ENCODE measurements at regions not wholly inside any gene's neighbourhood (a gene's known extent, or its start where the extent isn't known, plus 50 kb on each side); places are given as distances from the start of the nearest gene placed in this dataset.

DNA sequence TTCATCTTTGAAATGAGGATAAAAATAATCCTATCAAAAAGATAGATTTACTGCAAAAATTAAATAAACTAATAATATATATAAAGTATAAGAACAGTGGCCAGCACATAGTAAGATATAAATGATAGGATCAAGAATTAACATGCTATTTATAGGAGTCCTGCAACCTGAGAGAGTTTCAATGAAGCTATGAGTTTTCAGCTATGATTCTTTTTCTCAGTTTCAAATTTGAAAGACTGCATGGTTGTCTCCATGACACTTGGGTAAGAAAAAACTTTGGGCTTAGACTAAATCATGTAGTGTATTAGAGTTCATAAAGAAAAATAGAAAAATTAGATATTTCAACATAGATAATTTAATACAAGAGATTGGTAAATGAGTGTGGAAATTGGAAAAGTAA, 817.8 kb upstream of the KIF2B start:
- no peak for DNase-seq (ENCODE audit: low read depth)
- TF ChIP-seq POLR2A (IDR thresholded peaks at IDR 0.05; ENCODE audit: extremely low read depth, insufficient read length) (no peak), MYC (IDR thresholded peaks at IDR 0.05; ENCODE audit: low read depth, low read length) (no peak)
- TF ChIP-seq, protein P1, sequence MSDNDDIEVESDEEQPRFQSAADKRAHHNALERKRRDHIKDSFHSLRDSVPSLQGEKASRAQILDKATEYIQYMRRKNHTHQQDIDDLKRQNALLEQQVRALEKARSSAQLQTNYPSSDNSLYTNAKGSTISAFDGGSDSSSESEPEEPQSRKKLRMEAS (IDR thresholded peaks at IDR 0.05; ENCODE audit: low read depth, low read length), result no peak
- TF ChIP-seq, protein P2, sequence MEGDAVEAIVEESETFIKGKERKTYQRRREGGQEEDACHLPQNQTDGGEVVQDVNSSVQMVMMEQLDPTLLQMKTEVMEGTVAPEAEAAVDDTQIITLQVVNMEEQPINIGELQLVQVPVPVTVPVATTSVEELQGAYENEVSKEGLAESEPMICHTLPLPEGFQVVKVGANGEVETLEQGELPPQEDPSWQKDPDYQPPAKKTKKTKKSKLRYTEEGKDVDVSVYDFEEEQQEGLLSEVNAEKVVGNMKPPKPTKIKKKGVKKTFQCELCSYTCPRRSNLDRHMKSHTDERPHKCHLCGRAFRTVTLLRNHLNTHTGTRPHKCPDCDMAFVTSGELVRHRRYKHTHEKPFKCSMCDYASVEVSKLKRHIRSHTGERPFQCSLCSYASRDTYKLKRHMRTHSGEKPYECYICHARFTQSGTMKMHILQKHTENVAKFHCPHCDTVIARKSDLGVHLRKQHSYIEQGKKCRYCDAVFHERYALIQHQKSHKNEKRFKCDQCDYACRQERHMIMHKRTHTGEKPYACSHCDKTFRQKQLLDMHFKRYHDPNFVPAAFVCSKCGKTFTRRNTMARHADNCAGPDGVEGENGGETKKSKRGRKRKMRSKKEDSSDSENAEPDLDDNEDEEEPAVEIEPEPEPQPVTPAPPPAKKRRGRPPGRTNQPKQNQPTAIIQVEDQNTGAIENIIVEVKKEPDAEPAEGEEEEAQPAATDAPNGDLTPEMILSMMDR (IDR thresholded peaks at IDR 0.05; ENCODE audit: low read depth, low read length), result no peak
- no peak overlapping the region for H3K4me3 ChIP-seq (ENCODE audit: low read depth, low read length)

DNA sequence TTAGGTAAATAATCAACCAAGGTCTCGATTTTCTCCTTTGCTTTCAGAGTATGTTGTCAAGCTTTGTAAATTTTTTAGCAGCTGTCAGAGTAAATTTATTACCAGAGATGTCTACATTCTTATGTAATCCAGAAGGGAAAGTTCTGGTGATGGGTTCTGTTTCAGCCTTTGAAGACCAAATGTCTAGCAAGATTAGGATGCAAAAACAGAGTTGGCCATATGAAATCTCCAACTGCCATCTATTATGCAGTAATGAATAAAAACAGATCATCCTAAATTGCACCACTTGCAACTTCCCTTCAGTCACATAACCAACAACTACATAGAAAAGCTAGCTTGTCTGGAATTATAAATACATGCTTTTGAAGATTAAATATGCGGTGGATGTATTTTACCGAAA, 826.8 kb upstream of the KIF2B start:
- H3K4me3 ChIP-seq (ENCODE audit: low read depth, low read length), result no peak overlapping the region
- DNase-seq (ENCODE audit: low read depth), result no peak
- no peak for TF ChIP-seq POLR2A (IDR thresholded peaks at IDR 0.05; ENCODE audit: extremely low read depth, insufficient read length)
- TF ChIP-seq, protein P1 (IDR thresholded peaks at IDR 0.05; ENCODE audit: low read depth, low read length), result no peak

DNA sequence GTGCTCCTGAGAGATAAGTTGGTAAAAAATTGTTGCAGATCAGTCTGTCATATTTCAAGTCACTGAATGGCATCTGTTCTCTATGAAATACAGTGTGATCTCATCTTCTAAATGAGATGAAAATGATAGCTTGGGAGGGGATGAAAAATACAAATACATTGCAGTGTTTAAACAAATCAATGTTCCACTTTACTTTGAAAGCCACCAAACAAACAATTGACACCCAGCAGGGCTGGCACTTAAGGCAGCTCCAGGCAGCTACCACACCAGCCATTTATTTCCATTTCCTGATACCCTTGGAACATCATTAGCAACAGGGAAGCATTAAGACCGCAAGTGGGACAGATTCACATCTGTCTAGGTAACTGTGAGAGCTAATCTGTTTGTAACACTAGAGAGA, 827.6 kb upstream of the KIF2B start:
- TF ChIP-seq MYC (IDR thresholded peaks at IDR 0.05; ENCODE audit: low read depth, low read length) (no peak), POLR2A (IDR thresholded peaks at IDR 0.05; ENCODE audit: extremely low read depth, insufficient read length) (no peak)
- TF ChIP-seq, protein P2 (IDR thresholded peaks at IDR 0.05; ENCODE audit: low read depth, low read length), result no peak
- TF ChIP-seq, protein P1 (IDR thresholded peaks at IDR 0.05; ENCODE audit: low read depth, low read length), result no peak
- H3K4me3 ChIP-seq (ENCODE audit: low read depth, low read length), result no peak overlapping the region
- DNase-seq (ENCODE audit: low read depth), result no peak

DNA sequence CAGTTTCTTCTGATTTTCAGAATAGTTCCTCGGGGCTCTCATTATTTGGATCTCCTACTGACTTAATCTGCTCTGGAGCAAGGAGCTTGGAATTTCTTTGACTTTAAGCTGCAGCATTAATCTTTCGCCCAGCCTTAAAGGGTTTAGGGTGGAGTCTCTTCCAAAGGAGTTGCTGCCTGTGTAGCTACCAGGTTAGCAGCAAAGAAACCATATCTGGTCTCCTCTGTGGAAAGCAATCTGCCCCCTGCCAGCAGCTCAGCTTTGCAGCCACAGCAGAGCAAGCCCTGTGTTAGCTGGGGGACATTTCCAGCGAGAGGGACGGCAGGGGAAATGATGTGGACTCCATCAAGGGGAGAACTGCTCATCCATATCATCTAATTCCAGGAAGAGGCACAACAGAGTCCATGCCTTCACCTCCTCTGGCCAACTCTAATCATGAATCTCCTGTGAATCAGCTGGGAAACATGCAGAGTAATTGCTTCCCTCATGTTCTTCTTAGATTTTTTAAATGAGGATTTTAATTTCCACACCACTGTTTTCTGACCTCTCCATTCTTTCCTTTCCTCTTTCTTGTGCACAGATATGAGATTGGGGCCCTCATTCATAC, 827.6 kb upstream of the CA10 start:
- DNase-seq (ENCODE audit: low read depth), result no peak
- TF ChIP-seq POLR2A (IDR thresholded peaks at IDR 0.05; ENCODE audit: extremely low read depth, insufficient read length) (no peak), MYC (IDR thresholded peaks at IDR 0.05; ENCODE audit: low read depth, low read length) (no peak)
- TF ChIP-seq, protein P2 (IDR thresholded peaks at IDR 0.05; ENCODE audit: low read depth, low read length), result no peak
- TF ChIP-seq, protein P1 (IDR thresholded peaks at IDR 0.05; ENCODE audit: low read depth, low read length), result no peak
- H3K4me3 ChIP-seq (ENCODE audit: low read depth, low read length), result no peak overlapping the region

DNA sequence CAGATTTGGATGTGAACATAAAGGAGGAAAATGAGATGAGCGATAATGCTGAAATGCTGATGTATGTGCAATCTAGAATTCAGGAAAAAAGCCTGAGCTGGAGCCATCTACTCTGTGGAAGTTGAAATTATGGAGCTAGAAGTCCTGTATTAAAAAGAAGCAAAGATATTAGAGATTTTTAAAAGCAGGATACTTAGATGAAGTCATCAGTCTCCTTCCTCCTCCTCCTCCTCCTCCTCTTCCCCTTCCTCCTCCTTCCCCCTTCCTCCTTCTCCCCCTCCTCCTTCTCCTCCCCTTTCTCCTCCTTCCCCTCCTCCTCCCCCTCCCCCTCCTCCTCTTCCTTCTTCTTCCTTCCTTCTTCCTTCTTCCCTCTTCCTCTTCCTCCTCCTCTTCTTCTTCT, 823.8 kb upstream of the CA10 start:
- no peak for DNase-seq (ENCODE audit: low read depth)
- TF ChIP-seq, protein P2 (IDR thresholded peaks at IDR 0.05; ENCODE audit: low read depth, low read length), result no peak
- no peak for TF ChIP-seq POLR2A (IDR thresholded peaks at IDR 0.05; ENCODE audit: extremely low read depth, insufficient read length)
- no peak for TF ChIP-seq MYC (IDR thresholded peaks at IDR 0.05; ENCODE audit: low read depth, low read length)
- TF ChIP-seq, protein P1 (IDR thresholded peaks at IDR 0.05; ENCODE audit: low read depth, low read length), result no peak
- H3K4me3 ChIP-seq (ENCODE audit: low read depth, low read length), result no peak overlapping the region

DNA sequence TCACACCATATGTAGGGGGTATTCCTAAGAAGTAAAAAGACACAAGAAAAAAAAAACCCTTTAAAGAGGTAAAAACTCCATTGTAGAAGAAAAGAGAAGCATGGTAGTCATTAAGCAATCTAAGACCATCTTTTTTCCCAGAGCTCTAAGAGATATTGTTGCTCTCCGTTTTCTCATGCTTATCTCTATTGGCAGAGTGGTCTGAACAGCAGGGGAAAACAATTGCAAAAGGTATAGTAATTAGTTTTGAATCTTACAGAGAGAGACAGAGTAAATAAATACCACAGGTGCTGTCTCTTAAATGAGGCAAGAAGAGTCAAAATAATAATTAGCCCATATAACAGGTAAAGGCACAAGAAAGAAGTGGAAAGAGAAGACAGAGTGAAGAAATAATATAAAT, 821.4 kb upstream of the CA10 start:
- no peak for TF ChIP-seq MYC (IDR thresholded peaks at IDR 0.05; ENCODE audit: low read depth, low read length)
- TF ChIP-seq, protein P1 (IDR thresholded peaks at IDR 0.05; ENCODE audit: low read depth, low read length), result no peak
- TF ChIP-seq, protein P2 (IDR thresholded peaks at IDR 0.05; ENCODE audit: low read depth, low read length), result no peak
- no peak for TF ChIP-seq POLR2A (IDR thresholded peaks at IDR 0.05; ENCODE audit: extremely low read depth, insufficient read length)
- no peak overlapping the region for H3K4me3 ChIP-seq (ENCODE audit: low read depth, low read length)

More for the DNA sequence above, 821.4 kb upstream of the CA10 start:
- no peak for DNase-seq (ENCODE audit: low read depth)
